COLO829 (cell line): ENCODE measurements at regions not wholly inside any gene's neighbourhood (a gene's known extent, or its start where the extent isn't known, plus 50 kb on each side); places are given as distances from the start of the nearest gene placed in this dataset.

Experiments
- DNase-seq: peaks from one replicate; pipeline ENCODE4 v3.0.0; 2012; ENCODE audit warnings: low spot score

- DNase-seq, result no peak
Observed at GRCh38 chr4:11053601-11054220, 369.1 kb upstream of the CLNK start.

- no peak for DNase-seq
Observed at GRCh38 chr4:11051181-11051580, 366.6 kb upstream of the CLNK start.

- DNase-seq, result no peak
Observed at GRCh38 chr4:11050766-11051165, 366.2 kb upstream of the CLNK start.

GRCh38 chr4:11049001-11049400, 364.4 kb upstream of the CLNK start:
- no peak for DNase-seq

- DNase-seq, result no peak
Observed at GRCh38 chr4:11042760-11043159, 358.2 kb upstream of the CLNK start.

GRCh38 chr4:11039634-11040131, 355.1 kb upstream of the CLNK start:
- no peak for DNase-seq

GRCh38 chr4:11038926-11039325, 354.4 kb upstream of the CLNK start:
- no peak for DNase-seq

- DNase-seq, result no peak
Observed at GRCh38 chr4:11037637-11038036, 353.1 kb upstream of the CLNK start.

- DNase-seq, result no peak
Observed at GRCh38 chr4:11028334-11028733, 343.8 kb upstream of the CLNK start.

GRCh38 chr4:11021333-11021732, 336.8 kb upstream of the CLNK start:
- no peak for DNase-seq

GRCh38 chr4:11019451-11020240, 335.1 kb upstream of the CLNK start:
- DNase-seq, result no peak

GRCh38 chr4:11014199-11014598, 329.6 kb upstream of the CLNK start:
- DNase-seq, result no peak

GRCh38 chr4:11013094-11013664, 328.6 kb upstream of the CLNK start:
- no peak for DNase-seq

GRCh38 chr4:11011249-11011648, 326.7 kb upstream of the CLNK start:
- no peak for DNase-seq

- DNase-seq, result no peak
Observed at GRCh38 chr4:11010624-11011023, 326.1 kb upstream of the CLNK start.

GRCh38 chr4:11009281-11009680, 324.7 kb upstream of the CLNK start:
- no peak for DNase-seq

GRCh38 chr4:11005300-11005699, 320.7 kb upstream of the CLNK start:
- no peak for DNase-seq

- no peak for DNase-seq
Observed at GRCh38 chr4:11004818-11005217, 320.2 kb upstream of the CLNK start.

- DNase-seq, result no peak
Observed at GRCh38 chr4:11002961-11003360, 318.4 kb upstream of the CLNK start.

GRCh38 chr4:10998846-10999245, 314.3 kb upstream of the CLNK start:
- DNase-seq, result no peak

GRCh38 chr4:10984815-10985214, 300.2 kb upstream of the CLNK start:
- DNase-seq, result no peak

GRCh38 chr4:10983885-10984640, 299.5 kb upstream of the CLNK start:
- DNase-seq, result no peak

GRCh38 chr4:10983268-10983667, 298.7 kb upstream of the CLNK start:
- no peak for DNase-seq
